GM19324 (cell line): ENCODE measurements at regions not wholly inside any gene's neighbourhood (a gene's known extent, or its start where the extent isn't known, plus 50 kb on each side); places are given as distances from the start of the nearest gene placed in this dataset.
"Not testable (repeated sequence)": the region's sequence is repeated elsewhere in the genome, so short reads cannot be mapped to it uniquely, and the experiment has no call there.

Source experiments
- ATAC-seq: cut with Tn5 transposase; IDR thresholded peaks from one replicate; pipeline ENCODE4 v1.9.1; 2021; ENCODE audit warnings: mild to moderate bottlenecking, moderate library complexity; ENCODE audit not compliant: unreplicated experiment, low FRiP score

DNA sequence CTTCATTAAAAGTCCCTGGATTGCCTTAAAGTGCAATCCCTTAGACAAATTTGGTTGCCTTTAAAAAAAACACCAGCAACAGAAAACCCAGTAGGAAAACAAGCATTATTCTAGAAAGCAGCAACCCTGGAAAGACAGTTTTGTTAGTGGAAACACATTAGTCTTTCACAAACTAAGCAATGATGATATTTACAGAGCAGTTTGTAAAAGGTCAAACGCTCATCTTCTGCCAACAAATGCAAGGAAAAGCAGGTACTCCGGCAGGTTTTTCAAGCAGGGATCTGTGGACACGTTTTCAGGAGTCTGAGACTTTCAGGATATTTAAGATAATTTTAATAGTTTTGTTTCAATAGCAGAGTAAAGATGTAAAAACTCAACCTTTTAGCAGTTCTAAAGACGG lies 202.2 kb downstream of the EXOC5 start:
- ATAC-seq = no peak

DNA sequence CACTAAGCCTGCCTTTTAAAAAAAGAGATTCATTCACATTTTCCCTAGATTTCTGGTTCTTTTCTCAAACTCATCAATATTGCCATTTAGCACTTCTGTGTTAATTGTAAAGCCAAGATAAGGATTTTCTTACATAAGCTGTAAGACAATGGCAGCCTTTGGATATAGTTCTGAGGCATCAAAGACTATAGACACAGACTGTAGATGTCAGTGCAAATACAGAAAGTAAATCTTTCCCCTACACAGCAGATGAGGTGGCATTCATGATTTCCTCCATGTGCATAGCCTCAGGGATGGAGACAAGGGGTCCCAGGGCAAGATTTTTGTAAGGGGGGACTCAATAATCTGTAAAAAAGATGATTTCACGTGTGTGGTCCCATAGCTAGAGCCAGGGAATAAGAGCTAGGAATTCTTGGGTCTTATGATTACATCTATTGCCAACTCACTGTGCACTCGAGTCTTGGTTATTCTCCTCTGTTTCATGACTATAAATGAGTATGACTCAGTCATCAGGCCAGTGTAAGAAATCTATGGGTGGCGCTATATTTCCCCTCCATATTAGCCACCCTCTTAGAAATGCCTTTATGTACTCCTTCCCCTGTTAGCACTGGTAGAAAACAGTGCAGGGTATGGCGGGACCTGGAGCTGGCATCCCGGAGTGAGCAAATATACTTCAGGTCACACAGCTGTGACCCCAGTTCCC lies 207.5 kb downstream of the EXOC5 start:
- ATAC-seq = no peak

DNA sequence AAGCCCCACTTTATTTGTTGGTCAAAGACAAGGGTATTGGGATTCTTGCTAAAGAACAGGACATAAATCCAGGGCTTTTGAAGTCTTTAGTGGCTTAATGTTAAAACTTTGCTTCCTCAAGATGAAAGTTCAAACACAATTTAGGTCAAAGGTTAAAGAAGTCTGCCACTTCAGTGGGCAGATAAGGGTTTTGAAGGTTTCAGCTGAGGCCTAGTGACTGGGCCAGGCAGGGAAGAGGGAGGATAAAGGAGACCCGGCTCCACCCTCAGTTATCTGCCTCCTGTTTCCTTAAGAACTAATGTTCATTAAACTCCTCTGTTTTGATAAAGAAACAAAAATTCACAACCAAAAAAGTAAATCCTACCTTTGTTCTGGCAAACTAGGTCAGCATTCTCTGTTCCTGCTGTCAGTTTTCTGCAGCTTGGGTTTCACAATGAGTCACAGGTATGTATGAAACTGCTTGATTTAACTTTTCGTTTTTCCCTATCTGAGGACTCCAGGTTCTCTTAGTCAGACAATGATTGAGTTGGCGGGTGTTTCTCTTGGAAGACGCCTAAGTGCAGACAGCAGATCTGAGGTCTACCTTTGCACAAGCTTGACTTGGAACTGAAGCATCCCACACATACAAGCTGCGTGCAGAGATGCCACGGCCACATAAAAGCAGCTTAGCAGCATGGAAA lies 208.3 kb downstream of the EXOC5 start:
- peak; percentile 91 for ATAC-seq

DNA sequence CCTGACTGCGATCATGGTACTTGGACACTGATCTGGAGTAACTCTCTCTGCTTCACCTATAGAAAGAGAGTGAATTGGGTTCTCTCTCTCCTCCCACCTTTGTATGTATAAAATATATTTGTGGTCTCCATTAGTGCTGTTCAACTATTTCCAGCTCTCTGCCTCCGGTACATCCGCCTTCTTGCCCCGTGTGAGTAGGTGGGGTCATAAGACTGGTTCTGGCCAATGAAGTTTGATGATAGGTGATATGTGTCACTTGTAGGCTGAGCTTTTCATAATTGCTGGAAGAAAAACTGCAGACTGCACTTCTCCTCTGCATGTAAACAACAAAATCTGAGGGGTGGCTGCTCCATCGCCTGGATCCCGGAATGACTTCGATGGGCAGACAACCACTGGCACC lies 210.4 kb downstream of the EXOC5 start:
- no peak for ATAC-seq

DNA sequence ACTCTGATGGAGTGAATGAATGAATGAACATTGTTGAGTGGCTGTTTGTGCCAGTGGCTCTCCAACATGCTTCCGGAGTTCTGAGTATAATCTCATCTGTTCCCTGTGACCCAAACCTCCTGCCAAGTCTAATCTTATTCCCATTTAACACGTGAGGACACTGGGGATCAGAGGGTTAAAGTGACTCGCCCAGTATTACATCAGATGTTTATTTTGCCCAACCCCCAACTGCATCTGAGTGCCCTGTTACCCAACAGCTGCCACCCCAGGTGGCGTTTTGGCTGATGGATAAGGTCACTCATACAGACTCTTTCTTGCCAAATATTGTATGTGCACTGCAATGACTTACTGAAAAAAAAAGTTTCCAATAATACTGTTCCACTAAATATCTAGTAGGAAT lies 210.9 kb downstream of the EXOC5 start:
- no peak for ATAC-seq

DNA sequence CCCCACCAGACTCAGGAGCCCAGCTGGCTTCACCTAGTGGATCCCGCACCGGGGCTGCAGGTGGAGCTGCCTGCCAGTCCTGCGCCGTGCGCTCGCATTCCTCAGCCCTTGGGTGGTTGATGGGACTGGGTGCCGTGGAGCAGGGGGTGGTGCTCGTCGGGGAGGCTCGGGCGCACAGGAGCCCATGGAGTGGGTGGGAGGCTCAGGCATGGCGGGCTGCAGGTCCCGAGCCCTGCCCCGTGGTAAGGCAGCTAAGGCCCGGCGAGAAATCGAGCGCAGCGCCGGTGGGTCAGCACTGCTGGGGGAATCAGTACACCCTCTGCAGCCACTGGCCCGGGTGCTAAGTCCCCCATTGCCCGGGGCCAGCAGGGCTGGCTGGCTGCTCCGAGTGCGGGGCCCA lies 212.2 kb downstream of the EXOC5 start:
- not testable (repeated sequence) for ATAC-seq

DNA sequence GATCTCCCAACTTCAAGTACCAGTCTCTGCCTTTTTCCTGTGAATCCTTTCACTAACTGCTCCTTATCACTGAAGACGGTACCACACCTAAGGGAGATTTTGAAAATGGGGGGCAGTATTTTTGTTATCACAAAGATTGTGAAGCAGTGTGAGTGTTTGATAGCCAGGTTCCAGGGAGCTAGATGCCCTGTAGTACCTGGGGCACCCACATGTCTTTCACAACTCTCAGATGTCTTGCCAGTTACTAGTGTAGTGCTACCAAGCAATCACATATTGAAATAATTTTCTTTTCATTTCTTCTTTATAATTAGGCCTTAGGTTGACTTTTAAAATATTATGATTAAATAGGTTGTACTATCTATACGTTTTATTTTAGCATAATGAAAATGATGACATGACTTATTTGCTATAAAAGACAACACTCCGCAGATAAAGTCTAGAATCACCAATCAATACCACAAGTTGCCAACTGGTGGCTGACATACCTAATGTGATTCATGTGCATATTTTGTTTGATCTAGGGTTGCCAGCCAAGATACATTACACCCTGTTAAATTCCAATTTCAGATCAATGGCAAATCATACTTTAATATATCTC lies 215.9 kb downstream of the EXOC5 start:
- ATAC-seq = no peak

DNA sequence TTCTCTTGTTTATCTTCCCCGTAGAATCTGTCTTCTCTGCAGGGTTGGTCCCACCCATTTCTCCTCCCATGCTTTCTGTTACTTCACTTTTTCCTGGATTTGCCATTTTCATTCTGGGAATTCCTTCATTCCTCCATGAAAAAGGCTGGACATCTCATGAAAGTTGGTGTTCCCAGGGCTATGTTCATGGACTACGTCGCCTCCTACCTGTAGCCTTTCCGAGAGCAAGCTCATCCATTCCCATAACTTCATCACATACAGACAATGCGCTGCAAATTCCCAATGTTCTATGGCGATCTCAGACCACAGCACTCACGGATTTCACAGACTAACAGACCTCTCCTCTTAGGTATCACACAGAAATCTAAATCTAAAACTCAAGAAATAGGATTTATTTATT lies 217.1 kb downstream of the EXOC5 start:
- ATAC-seq = no peak

DNA sequence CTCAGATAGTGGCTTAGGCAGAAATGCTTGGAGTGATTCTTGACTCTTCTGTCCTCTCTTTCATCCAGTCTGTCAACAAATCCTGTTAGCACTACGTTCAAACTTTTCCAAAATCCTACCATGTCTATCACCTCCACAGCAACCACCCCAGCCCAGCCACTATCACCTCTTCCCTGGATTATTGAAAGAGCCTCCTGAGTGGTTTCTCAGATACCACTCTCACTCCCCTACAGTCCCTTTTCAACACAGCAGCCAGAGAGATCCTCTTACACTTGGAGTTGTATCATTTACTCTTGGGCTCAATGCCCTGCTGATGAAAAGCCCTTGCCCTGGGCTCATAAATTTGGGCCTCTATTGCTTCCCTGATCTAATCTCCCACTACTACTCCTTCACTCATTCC lies 218.9 kb downstream of the EXOC5 start:
- ATAC-seq = no peak

DNA sequence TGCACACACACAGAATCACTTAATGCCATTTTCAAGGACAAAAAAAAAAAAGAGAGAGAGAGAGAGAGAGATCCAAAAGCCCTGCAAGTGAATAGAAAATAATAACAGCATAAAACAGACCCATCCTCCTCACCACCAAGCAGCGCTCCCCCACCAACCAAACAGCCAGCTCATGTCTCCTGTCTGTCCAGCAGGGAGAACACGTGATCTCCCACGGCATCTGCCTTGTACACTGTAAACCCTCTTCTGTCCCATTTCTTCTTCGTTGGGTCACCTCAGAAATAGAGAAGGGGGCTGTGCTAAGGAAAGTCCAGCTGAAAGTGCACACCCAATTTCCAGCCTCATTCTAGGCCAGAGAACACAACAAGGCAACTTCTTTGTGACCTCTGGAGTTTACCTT lies 222.5 kb downstream of the EXOC5 start:
- no peak for ATAC-seq

DNA sequence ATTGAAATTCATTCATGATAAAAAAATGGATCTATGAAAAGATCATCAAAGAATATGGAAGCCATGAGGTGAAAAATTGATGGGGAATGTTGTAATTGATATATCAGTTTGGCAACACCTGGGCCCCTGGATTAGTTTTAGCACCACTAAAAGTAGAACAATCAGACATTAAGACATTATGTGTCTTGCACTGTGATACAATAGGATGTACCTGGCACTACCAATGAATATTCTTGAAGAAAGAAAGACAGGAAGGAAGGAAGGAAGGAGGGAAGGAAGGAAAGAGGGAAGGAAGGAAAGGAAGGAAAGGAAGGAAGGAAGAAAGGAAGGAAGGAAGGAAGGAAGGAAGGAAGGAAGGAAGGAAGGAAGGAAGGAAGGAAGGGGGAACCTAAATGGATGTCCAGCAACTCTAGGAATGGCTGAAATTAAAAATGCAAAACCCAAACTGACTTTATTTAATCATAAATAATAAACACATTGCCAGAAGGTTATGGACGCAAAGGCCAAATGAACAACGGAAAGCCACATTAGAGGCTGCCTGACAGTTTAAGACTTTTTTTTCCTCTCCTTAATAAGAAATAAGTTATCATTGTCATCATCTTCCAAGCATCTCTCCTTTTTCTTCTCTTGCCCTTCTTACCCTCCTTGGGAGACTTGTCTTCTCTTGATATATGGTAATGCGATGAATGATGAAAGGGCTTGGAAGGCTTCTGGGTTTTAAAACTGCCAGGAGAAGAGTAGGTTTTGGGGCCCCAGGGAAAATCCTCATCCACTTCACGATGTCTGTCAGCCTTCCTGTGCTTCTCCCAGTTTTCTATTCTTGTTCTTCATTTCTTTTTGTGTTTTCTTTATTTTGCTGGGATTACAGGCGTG lies 224.4 kb downstream of the EXOC5 start:
- ATAC-seq = not testable (repeated sequence)

DNA sequence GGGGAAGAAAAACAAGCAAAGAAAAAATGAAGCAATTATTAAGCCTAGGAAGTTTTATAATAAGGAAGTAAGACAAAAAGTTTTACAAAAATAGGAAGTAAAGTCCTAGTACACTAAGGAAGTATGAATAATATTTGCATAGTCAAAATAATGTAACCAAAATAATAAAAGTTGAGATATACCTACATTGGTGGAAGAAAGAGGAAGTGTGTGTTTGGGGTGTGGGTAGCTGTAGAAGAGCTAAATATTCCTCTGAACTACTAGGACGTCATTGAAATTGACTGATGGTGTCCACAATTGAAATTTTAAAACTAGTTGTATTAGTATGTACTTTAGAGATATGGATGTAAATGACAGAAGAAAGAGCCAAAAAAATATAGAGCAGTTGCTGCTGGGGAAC lies 228.4 kb upstream of the OTX2 start:
- ATAC-seq = no peak

DNA sequence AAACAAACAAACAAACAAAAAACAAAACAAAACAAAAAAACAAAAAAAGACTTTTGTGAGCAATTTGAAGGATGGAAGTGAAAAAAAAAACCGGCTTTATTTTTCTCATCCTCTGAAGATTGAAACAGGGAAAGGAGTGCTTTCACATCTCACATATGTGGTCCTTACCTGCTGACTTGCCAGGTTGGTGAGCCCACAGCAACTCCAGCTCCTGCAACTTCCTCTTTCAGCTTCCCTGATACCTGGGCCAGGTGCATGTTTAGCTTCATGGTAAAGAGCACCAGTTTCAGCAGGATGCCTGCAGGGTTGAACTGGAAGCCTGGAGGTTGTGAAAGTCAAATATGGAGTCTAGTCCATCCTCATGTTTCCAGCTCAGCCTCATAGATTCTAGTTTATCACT lies 221.2 kb upstream of the OTX2 start:
- no peak for ATAC-seq

DNA sequence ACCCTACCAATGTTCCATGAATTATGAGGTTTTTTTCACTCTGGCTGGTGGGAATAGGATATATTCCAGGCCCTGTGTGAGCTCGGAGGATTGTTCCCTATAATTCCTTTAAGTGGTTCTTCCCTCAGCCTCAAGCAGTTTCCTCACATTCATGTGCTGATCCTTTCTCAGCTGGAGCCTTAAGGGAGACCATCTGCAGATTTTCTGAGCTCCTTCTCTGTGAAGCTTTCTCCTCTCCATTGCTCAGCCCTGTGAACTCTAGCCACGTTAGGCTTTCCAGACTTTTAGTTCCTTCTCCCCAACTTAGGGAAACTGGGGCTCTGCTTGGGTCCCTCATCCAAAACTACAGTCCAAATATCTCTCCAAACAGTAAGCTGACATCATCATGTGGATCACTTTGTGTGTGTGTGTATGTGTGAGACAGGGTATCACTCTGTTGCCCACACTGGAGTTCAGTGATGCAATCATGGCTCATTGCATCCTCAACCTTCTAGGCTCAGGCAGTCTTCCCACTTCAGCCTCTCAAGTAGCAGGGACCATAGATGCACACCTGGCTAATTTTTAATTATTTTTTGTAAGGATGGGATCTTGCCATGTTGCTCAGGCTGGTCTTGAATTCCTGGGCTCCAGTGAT lies 219.5 kb upstream of the OTX2 start:
- ATAC-seq = no peak

DNA sequence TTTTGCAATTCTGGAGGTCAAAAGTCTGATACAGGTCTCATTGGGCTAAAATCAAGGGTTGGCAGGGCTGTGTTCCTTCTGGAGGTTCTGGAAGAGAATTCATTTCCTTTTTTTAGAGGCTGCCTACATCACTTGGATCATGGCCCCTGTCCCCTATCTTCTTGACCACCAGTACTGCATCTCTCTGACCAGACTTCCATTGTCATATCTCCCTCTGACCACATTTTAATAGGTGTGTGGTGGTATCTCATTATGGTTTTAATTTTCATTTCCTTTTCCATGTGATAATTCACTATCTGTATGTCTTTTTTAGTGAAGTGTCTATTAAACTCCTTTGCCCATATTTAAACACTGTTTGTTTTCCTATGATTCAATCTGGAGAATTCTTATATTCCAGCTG lies 215.2 kb upstream of the OTX2 start:
- ATAC-seq = no peak

DNA sequence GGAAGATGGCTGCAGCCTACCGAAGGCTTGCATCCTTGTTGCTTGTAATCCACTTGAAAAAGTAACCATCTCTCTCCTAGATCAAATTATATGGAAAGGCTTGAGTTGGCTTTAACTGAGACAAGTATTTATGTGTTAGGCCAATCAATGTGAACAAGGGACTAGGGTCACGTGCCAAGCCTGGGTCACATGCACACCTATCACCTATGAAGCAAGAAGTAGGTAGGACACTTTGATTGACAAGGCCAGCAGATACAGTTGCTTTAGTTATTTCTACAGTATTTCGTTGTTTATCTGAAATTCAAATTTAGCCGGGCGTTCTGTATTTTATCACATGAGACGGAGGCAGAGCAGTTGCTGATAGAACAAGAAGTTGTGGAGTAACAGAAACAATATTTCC lies 212.3 kb upstream of the OTX2 start:
- ATAC-seq = no peak

DNA sequence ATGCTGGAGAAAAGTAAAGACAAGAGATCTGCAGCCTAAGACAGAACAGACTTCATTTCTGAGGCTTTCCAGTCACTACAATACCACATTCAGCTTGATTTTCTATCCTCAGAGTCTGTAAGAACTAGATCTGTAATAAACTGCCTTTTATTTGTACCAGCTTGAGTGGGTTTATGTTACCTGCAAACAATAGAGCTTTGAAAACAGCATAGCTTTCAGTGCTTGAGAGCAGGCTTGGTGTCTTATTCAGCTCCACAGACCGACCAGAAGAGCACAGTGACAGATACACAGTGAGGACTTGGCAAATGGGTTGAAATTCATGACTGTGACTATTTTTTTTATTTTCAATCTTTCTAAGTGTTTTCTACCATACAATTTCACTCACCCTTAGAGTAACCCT lies 207.8 kb upstream of the OTX2 start:
- ATAC-seq = no peak

DNA sequence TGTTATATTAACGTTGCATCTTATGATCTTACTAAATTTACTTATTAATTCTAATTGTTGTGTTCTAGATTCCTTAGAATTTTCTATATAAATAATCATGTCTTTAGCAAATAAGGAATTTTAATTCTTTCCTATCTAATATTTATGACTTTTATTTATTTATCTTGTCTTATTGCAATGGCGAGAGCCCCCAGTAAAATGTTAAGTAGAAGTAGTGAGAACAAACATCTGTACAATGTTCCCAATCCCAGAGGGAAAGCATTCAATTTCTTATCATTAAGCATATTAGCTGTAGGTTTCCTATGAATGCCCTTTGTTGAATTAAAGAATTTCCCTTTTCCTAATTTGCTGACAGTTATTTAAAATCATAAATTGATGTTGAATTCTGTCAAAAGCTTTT lies 203.7 kb upstream of the OTX2 start:
- ATAC-seq = no peak

DNA sequence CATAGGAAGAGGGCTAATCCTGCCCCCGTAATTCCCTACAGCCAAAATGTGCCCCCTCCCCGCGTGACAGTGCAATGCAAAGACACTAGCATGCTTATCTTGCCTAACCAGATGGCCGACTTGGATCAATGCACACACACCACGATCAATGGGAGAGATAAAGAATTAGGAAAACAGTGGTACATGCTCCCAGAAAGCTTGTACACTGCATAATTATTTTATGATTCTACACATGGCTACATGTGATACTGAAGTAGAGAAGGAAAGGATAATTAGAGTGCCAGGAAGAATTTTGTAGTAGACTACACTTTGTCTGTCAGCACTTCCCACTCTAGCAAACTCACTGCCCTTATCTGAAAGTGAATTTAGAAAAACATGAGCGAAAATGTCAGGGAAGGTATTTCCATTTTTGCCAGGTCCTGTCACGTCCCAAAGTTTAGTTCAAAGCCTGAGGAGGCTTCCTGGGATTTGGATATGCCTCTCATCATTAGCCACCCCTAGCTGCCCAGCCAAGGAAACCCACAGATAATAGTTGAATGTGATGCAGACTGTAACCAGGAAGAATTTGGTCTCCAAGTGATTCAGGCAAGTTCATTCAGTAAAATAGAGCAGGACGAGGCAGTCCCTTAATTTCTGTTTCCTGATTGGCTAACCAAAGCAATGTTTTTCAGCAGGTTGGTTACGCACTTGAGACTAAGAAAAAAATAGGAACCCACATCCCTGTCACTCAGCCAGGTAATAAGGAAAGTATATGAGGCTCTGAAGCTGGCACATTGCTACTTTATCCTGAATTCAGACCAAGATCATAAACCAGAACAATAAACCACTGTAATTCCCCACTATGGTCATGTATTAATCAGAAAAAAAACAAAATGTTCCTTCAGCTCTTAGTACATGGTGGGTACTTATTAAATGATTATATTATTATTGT lies 199.6 kb upstream of the OTX2 start:
- ATAC-seq = no peak

DNA sequence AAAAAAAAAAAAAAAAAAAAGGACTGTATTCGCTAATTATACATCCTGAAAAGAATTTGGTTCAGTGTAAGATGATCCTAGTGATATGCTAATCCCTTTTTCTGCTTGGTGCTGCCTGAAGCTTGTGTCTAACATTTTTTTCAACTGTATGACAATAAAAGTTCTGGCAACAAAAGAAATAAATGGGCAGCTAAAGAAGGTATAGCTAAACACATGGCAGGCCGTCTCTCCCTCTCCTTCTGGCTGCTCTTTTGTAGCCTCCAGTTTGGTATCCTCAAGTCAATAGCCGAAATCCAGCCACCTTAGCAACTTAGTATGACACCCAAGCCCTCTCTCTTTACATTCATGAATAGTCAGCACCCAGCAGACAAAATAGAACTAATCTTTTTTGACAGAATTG lies 198.3 kb upstream of the OTX2 start:
- ATAC-seq = no peak
